ENCODE measurements at regions not wholly inside any gene's neighbourhood (a gene's known extent, or its start where the extent isn't known, plus 50 kb on each side); places are given as distances from the start of the nearest gene placed in this dataset.

DNA sequence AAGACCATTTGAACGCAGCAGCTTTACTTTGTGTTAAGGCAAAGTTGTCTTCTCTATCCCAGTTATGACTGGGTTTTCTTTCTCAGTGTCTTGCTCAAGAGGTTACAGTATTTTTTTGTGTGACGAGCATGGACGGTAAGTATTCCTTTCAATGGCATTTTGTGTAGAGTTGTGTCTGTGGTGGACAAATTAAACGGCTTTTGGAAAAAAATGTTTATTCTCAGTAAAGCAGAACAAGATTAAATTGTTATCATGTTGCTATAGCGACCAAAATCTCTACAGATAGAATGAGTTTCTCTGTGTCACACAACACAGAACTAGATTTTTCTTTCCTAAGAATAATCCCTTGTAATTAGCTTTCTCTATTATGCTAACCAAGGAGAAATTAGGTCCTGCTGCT is 417.1 kb downstream of the AEBP2 start:
- Histone ChIP-seq H3K36me3 (ENCODE audit: control insufficient read depth, insufficient read depth, low read length) (no peaks in the 10 kb centered on the region), H3K4me1 (ENCODE audit: control insufficient read depth, insufficient read depth, low read length) (no peaks in the 10 kb centered on the region), H3K27ac (ENCODE audit: low read length) (no peak overlapping the region), H3K4me3 (ENCODE audit: low read depth in 2 of 2, low read length in 2 of 2) (no peak overlapping the region), H3K9me3 (ENCODE audit: control insufficient read depth, insufficient read depth, low read depth, low read length) (no peaks in the 10 kb centered on the region), H3K27me3 (ENCODE audit: control insufficient read depth, insufficient read depth, low read length) (no peaks in the 10 kb centered on the region)
- TF ChIP-seq SIN3A (IDR thresholded peaks at IDR 0.05; ENCODE audit: borderline replicate concordance, insufficient read depth, low read depth, low read length) (no peak), POLR2AphosphoS5 (IDR thresholded peaks at IDR 0.05; ENCODE audit: low read depth, low read length) (no peak), TCF7L2 (IDR thresholded peaks at IDR 0.05; ENCODE audit: low read depth, low read length) (no peak)
- TF ChIP-seq, protein P1, sequence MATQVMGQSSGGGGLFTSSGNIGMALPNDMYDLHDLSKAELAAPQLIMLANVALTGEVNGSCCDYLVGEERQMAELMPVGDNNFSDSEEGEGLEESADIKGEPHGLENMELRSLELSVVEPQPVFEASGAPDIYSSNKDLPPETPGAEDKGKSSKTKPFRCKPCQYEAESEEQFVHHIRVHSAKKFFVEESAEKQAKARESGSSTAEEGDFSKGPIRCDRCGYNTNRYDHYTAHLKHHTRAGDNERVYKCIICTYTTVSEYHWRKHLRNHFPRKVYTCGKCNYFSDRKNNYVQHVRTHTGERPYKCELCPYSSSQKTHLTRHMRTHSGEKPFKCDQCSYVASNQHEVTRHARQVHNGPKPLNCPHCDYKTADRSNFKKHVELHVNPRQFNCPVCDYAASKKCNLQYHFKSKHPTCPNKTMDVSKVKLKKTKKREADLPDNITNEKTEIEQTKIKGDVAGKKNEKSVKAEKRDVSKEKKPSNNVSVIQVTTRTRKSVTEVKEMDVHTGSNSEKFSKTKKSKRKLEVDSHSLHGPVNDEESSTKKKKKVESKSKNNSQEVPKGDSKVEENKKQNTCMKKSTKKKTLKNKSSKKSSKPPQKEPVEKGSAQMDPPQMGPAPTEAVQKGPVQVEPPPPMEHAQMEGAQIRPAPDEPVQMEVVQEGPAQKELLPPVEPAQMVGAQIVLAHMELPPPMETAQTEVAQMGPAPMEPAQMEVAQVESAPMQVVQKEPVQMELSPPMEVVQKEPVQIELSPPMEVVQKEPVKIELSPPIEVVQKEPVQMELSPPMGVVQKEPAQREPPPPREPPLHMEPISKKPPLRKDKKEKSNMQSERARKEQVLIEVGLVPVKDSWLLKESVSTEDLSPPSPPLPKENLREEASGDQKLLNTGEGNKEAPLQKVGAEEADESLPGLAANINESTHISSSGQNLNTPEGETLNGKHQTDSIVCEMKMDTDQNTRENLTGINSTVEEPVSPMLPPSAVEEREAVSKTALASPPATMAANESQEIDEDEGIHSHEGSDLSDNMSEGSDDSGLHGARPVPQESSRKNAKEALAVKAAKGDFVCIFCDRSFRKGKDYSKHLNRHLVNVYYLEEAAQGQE (IDR thresholded peaks at IDR 0.05; ENCODE audit: insufficient read depth in 1 of 2, low read depth in 2 of 2, low read length in 1 of 2) = no peak
- TF ChIP-seq, protein P2, sequence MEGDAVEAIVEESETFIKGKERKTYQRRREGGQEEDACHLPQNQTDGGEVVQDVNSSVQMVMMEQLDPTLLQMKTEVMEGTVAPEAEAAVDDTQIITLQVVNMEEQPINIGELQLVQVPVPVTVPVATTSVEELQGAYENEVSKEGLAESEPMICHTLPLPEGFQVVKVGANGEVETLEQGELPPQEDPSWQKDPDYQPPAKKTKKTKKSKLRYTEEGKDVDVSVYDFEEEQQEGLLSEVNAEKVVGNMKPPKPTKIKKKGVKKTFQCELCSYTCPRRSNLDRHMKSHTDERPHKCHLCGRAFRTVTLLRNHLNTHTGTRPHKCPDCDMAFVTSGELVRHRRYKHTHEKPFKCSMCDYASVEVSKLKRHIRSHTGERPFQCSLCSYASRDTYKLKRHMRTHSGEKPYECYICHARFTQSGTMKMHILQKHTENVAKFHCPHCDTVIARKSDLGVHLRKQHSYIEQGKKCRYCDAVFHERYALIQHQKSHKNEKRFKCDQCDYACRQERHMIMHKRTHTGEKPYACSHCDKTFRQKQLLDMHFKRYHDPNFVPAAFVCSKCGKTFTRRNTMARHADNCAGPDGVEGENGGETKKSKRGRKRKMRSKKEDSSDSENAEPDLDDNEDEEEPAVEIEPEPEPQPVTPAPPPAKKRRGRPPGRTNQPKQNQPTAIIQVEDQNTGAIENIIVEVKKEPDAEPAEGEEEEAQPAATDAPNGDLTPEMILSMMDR (IDR thresholded peaks at IDR 0.05) = no peak
- in situ Hi-C loops (cut with HindIII; ENCODE audit: low pct_unique_long_range_greater_than_20kb, low sequenced_read_pairs) (no loop called here), intact Hi-C loops (cut with micrococcal nuclease; ENCODE audit: unreplicated experiment) (no loop called here)
- no TSS peak for BruUV-seq (replicated peaks)
- POLR2A ChIA-PET = no interaction called here
- no peak for DNase-seq (ENCODE audit: low read depth, low spot score)
- CTCF ChIA-PET = no interaction called here
- ATAC-seq = no peak

DNA sequence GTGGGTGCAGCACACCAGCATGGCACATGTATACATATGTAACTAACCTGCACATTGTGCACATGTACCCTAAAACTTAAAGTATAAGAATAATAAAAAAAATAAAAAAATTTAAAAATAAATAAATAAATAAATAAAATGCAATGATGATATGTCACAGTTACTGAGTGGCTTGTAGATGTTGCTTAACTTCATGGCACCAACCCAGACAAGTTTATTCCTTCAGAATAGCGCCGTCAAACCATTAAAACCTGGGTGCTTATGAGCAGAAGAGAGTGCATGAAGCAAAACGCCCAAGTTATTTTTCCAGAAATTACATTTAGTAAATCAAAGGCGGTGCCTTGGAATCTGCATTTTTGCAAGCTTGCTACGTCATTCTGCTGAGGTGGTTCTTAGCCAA is 417.9 kb downstream of the AEBP2 start:
- H3K36me3 ChIP-seq (ENCODE audit: control insufficient read depth, insufficient read depth, low read length) = no peaks in the 10 kb centered on the region
- DNase-seq (ENCODE audit: low read depth, low spot score) (no peak), ATAC-seq (no peak)
- no peaks in the 10 kb centered on the region for H3K9me3 ChIP-seq (ENCODE audit: control insufficient read depth, insufficient read depth, low read depth, low read length)
- TF ChIP-seq SIN3A (IDR thresholded peaks at IDR 0.05; ENCODE audit: borderline replicate concordance, insufficient read depth, low read depth, low read length) = no peak
- TF ChIP-seq, protein P2 (IDR thresholded peaks at IDR 0.05) = no peak
- TF ChIP-seq, protein P1 (IDR thresholded peaks at IDR 0.05; ENCODE audit: insufficient read depth in 1 of 2, low read depth in 2 of 2, low read length in 1 of 2) = no peak
- no peak for TF ChIP-seq TCF7L2 (IDR thresholded peaks at IDR 0.05; ENCODE audit: low read depth, low read length)
- in situ Hi-C loops (cut with HindIII; ENCODE audit: low pct_unique_long_range_greater_than_20kb, low sequenced_read_pairs) (no loop called here), intact Hi-C loops (cut with micrococcal nuclease; ENCODE audit: unreplicated experiment) (no loop called here)
- ChIA-PET CTCF (no interaction called here), POLR2A (no interaction called here)
- H3K27me3 ChIP-seq (ENCODE audit: control insufficient read depth, insufficient read depth, low read length) = no peaks in the 10 kb centered on the region
- no TSS peak for BruUV-seq (replicated peaks)
- H3K27ac ChIP-seq (ENCODE audit: low read length) = no peak overlapping the region
- no peaks in the 10 kb centered on the region for H3K4me1 ChIP-seq (ENCODE audit: control insufficient read depth, insufficient read depth, low read length)
- no peak overlapping the region for H3K4me3 ChIP-seq (ENCODE audit: low read depth in 2 of 2, low read length in 2 of 2)
